Stomach (tissue), 4 donors: ENCODE measurements at regions not wholly inside any gene's neighbourhood (a gene's known extent, or its start where the extent isn't known, plus 50 kb on each side); places are given as distances from the start of the nearest gene placed in this dataset.

ENCODE experiments used
- CTCF ChIP-seq, 7 experiments: fragments of 450-650 bp in 4 of 7; fragments of 200-600 bp in 3 of 7; sonication (generic) in 3 of 7; IDR thresholded peaks; one replicate each; pipeline ENCODE4 v1.5.1; 2016 to 2019; ENCODE audit warnings: antibody characterized with exemption in 7 of 7, control low read depth in 2 of 7, mild to moderate bottlenecking in 1 of 7
- EP300 ChIP-seq: sonication (generic); formaldehyde crosslinking; IDR thresholded peaks from one replicate; pipeline ENCODE4 v1.6.1; 2017; ENCODE audit warnings: antibody characterized with exemption
- POLR2A ChIP-seq, 4 donors: fragments of 450-650 bp; IDR thresholded peaks; one replicate each; pipeline ENCODE4 v1.6.1; 2016; ENCODE audit warnings: antibody characterized with exemption in 4 of 4, control low read depth in 2 of 4, mild to moderate bottlenecking in 1 of 4, moderate library complexity in 1 of 4
- POLR2AphosphoS5 ChIP-seq, 3 donors: sonication (generic); formaldehyde crosslinking; IDR thresholded peaks; one replicate each; pipeline ENCODE4 v1.6.1; 2016; ENCODE audit warnings: antibody characterized with exemption in 3 of 3

DNA sequence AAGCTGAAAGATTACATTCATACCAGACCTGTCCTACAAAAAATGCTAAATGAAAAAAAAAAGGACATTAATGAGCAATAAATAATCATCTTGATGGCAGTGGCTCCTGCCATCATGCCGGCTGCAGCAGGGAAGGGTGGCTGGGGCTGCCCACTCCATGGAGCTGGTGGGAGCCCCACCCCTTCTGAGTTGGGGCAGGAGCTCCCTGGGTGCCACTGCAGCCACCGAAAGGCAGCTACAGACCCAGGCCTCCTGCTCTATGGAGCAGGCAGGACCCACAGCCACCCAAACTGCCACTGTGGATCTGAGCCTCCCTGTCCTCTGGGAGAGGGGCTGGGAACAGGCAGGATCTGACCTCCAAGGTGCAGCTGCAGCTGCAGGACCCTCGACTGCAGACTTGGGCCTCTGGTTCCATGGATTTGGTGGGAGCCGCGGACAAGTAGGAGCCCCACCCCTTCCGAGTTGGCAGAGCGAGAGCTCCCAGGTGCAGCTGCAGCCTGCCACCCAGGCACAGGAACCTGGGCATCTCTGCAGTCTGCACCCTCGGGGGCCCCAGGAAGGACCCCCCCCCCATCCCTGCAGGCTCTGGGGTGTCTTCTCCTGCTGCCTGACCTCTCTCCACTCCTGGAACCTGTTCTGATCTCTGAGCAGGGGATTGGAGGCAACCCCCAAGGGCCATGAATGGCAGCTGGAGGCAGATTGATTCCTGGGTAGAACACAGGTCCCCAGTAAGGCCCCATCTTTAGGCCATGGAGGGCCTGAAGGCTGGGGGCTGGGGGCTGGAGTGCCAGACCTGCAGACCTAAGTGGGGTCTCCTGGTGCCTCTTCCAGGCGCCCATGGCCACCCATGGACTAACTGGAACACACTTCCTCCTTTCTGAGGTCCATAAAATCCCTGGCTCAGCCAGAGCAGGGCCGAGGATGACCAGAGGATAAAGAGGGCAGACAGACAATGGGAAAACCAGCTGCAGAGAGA, 70.4 kb upstream of the TTC14 start:
- no peak for TF ChIP-seq EP300
- TF ChIP-seq CTCF (IDR thresholded peaks at IDR 0.05): no peak
- no peak for TF ChIP-seq POLR2A (IDR thresholded peaks at IDR 0.05)
- TF ChIP-seq POLR2AphosphoS5 (IDR thresholded peaks at IDR 0.05): no peak
